ENCODE measurements at regions not wholly inside any gene's neighbourhood (a gene's known extent, or its start where the extent isn't known, plus 50 kb on each side); places are given as distances from the start of the nearest gene placed in this dataset.

DNA sequence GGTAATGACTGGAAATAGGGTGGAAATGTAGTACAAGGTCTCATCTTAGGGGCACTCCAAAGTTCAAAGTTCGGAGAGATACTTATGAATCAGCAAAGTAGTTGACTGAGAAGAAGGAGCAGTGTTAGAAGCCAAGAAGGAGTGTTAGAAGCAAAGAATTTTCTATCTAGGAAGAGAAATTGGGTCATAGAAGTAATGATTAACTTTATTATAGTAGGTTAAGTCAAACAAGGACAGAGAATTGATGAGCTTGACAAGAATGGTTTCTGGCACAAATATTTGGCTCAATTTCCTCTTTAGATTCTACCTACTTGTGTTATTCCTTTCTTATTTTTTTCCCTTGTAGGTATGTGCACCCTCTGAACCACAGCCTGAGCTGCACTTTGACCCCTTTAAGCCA is 810.5 kb upstream of the LRFN5 start:
- no peaks in the 10 kb centered on the region for H4K20me1 ChIP-seq (ENCODE audit: low read length)
- ATAC-seq = no peak
- no peak for DNase-seq
- no peaks in the 10 kb centered on the region for H3K4me1 ChIP-seq (ENCODE audit: insufficient read depth, low read length)
- TF ChIP-seq EZH2phosphoT487 (IDR thresholded peaks at IDR 0.05; ENCODE audit: borderline replicate concordance, low read length) (no peak), EZH2 (IDR thresholded peaks at IDR 0.05; ENCODE audit: low read length, unreplicated experiment) (no peak)
- TF ChIP-seq, protein P1, sequence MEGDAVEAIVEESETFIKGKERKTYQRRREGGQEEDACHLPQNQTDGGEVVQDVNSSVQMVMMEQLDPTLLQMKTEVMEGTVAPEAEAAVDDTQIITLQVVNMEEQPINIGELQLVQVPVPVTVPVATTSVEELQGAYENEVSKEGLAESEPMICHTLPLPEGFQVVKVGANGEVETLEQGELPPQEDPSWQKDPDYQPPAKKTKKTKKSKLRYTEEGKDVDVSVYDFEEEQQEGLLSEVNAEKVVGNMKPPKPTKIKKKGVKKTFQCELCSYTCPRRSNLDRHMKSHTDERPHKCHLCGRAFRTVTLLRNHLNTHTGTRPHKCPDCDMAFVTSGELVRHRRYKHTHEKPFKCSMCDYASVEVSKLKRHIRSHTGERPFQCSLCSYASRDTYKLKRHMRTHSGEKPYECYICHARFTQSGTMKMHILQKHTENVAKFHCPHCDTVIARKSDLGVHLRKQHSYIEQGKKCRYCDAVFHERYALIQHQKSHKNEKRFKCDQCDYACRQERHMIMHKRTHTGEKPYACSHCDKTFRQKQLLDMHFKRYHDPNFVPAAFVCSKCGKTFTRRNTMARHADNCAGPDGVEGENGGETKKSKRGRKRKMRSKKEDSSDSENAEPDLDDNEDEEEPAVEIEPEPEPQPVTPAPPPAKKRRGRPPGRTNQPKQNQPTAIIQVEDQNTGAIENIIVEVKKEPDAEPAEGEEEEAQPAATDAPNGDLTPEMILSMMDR (conservative IDR thresholded peaks at IDR 0.05; ENCODE audit: low read depth, low read length) = no peak
- H3K4me3 ChIP-seq (ENCODE audit: low read length) = no peak overlapping the region
- no peak overlapping the region for H3K27ac ChIP-seq (ENCODE audit: low read length)
- no peak overlapping the region for H3K9ac ChIP-seq (ENCODE audit: low read length)
- no peaks in the 10 kb centered on the region for H3K79me2 ChIP-seq (ENCODE audit: low read length)
- H3K27me3 ChIP-seq (ENCODE audit: low read length) = no peaks in the 10 kb centered on the region
- intact Hi-C loops (cut with micrococcal nuclease) = no loop called here
- H3K9me3 ChIP-seq (ENCODE audit: low read length) = no peaks in the 10 kb centered on the region
- no peak overlapping the region for H3K4me2 ChIP-seq (ENCODE audit: low read length)
- no peak overlapping the region for H2AFZ ChIP-seq (ENCODE audit: low read length)
- no peaks in the 10 kb centered on the region for H3K9me2 ChIP-seq (replicated peaks; ENCODE audit: low read length)
- POLR2A ChIA-PET (ENCODE audit: unreplicated experiment) = no interaction called here
- H3K36me3 ChIP-seq (ENCODE audit: low read depth, low read length) = no peaks in the 10 kb centered on the region
- H3F3A ChIP-seq (ENCODE audit: low read length, unreplicated experiment) = no peaks in the 10 kb centered on the region
- BruUV-seq (replicated peaks) = no TSS peak
- CTCF ChIA-PET = no interaction called here

DNA sequence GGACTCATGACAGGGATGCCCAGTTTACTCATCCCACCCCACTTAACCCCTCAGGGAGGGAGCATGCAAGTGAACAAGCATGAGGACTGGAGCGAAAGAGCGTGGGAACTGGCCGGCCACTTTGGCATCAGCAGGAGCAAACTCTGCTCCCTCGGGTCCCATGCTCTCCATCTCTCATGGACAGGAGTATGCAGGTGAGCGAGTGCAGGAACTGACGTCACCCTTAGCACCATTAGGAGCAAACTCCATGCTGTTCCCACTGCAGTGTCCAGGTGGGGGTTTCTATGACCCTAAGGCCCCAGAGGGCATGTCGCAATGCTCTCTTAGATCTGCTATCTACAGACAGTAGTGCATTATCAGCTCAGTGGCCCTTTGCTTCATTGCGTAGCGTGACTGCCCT is 821.8 kb upstream of the LRFN5 start:
- Histone ChIP-seq H3K4me3 (ENCODE audit: low read length) (no peak overlapping the region), H3K79me2 (ENCODE audit: low read length) (no peaks in the 10 kb centered on the region), H3K27me3 (ENCODE audit: low read length) (no peaks in the 10 kb centered on the region), H3K27ac (ENCODE audit: low read length) (no peak overlapping the region), H3K9me2 (replicated peaks; ENCODE audit: low read length) (no peaks in the 10 kb centered on the region), H3K9me3 (ENCODE audit: low read length) (no peaks in the 10 kb centered on the region), H2AFZ (ENCODE audit: low read length) (no peak overlapping the region), H3K36me3 (ENCODE audit: low read depth, low read length) (no peaks in the 10 kb centered on the region), H4K20me1 (ENCODE audit: low read length) (no peaks in the 10 kb centered on the region), H3K4me1 (ENCODE audit: insufficient read depth, low read length) (no peaks in the 10 kb centered on the region), H3F3A (ENCODE audit: low read length, unreplicated experiment) (no peaks in the 10 kb centered on the region), H3K9ac (ENCODE audit: low read length) (no peak overlapping the region), H3K4me2 (ENCODE audit: low read length) (no peak overlapping the region)
- intact Hi-C loops (cut with micrococcal nuclease) = no loop called here
- ChIA-PET CTCF (no interaction called here), POLR2A (ENCODE audit: unreplicated experiment) (no interaction called here)
- TF ChIP-seq, protein P1 (conservative IDR thresholded peaks at IDR 0.05; ENCODE audit: low read depth, low read length) = no peak
- no peak for TF ChIP-seq EZH2phosphoT487 (IDR thresholded peaks at IDR 0.05; ENCODE audit: borderline replicate concordance, low read length)
- no peak for TF ChIP-seq EZH2 (IDR thresholded peaks at IDR 0.05; ENCODE audit: low read length, unreplicated experiment)
- BruUV-seq (replicated peaks) = no TSS peak
- ATAC-seq = no peak
- DNase-seq = no peak

DNA sequence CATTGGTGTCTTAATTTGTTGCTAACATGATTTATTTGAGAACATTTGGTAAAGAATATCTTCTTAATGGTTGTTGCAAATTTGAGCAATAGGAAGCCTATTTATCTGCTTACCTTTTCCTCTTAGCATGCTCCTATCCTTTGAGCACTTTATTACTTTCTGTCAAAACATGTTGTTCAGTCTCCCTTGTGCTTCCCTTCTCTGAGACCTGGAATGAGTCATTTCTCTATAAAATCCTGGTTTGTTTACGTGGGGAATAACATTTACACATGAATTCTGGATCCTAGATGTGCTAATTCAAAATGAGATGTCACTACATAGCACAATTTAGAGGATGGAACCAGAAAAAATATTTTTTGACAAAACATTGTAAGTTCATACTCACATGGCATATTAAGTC is 844.0 kb upstream of the LRFN5 start:
- Histone ChIP-seq H3K4me2 (ENCODE audit: low read length) (no peak overlapping the region), H3K4me3 (ENCODE audit: low read length) (no peak overlapping the region), H4K20me1 (ENCODE audit: low read length) (no peaks in the 10 kb centered on the region), H3K9me2 (replicated peaks; ENCODE audit: low read length) (no peaks in the 10 kb centered on the region), H3F3A (ENCODE audit: low read length, unreplicated experiment) (no peaks in the 10 kb centered on the region), H3K9ac (ENCODE audit: low read length) (no peak overlapping the region), H3K36me3 (ENCODE audit: low read depth, low read length) (no peaks in the 10 kb centered on the region), H2AFZ (ENCODE audit: low read length) (no peak overlapping the region), H3K27ac (ENCODE audit: low read length) (no peak overlapping the region), H3K4me1 (ENCODE audit: insufficient read depth, low read length) (no peaks in the 10 kb centered on the region), H3K27me3 (ENCODE audit: low read length) (no peaks in the 10 kb centered on the region), H3K9me3 (ENCODE audit: low read length) (no peaks in the 10 kb centered on the region), H3K79me2 (ENCODE audit: low read length) (no peaks in the 10 kb centered on the region)
- CTCF ChIA-PET = no interaction called here
- ATAC-seq (peak; percentile 99), DNase-seq (peak; percentile 51)
- POLR2A ChIA-PET (ENCODE audit: unreplicated experiment) = no interaction called here
- intact Hi-C loops (cut with micrococcal nuclease) = no loop called here
- BruUV-seq (replicated peaks) = no TSS peak
- no peak for TF ChIP-seq EZH2phosphoT487 (IDR thresholded peaks at IDR 0.05; ENCODE audit: borderline replicate concordance, low read length)
- TF ChIP-seq, protein P1 (conservative IDR thresholded peaks at IDR 0.05; ENCODE audit: low read depth, low read length) = no peak
- no peak for TF ChIP-seq EZH2 (IDR thresholded peaks at IDR 0.05; ENCODE audit: low read length, unreplicated experiment)
